DMS153 (cell line): ENCODE measurements at regions not wholly inside any gene's neighbourhood (a gene's known extent, or its start where the extent isn't known, plus 50 kb on each side); places are given as distances from the start of the nearest gene placed in this dataset.

Experiments used
- DNase-seq: peaks from one replicate; lab custom pipeline; 2025; lab: John Stamatoyannopoulos, UW

GRCh38 chr22:27205492-27206373, 548.3 kb downstream of the MIAT start:
- DNase-seq: no peak

- no peak for DNase-seq
These were observed 549.2 kb downstream of the MIAT start for GRCh38 chr22:27206374-27207133.

GRCh38 chr22:27207266-27207665, 549.9 kb downstream of the MIAT start:
- DNase-seq: no peak

- DNase-seq: no peak
These were observed 550.5 kb downstream of the MIAT start for GRCh38 chr22:27207907-27208306.

- DNase-seq: no peak
These were observed 552.8 kb downstream of the MIAT start for GRCh38 chr22:27210111-27210730.

GRCh38 chr22:27212102-27212501, 554.7 kb downstream of the MIAT start:
- DNase-seq: no peak

GRCh38 chr22:27212617-27213177, 555.3 kb downstream of the MIAT start:
- DNase-seq: peak; percentile 79

- DNase-seq: no peak
These were observed 555.9 kb downstream of the MIAT start for GRCh38 chr22:27213294-27213693.

GRCh38 chr22:27213766-27214581, 556.6 kb downstream of the MIAT start:
- DNase-seq: no peak

- DNase-seq: no peak
These were observed 557.3 kb downstream of the MIAT start for GRCh38 chr22:27214691-27215090.

- no peak for DNase-seq
These were observed 558.5 kb downstream of the MIAT start for GRCh38 chr22:27215871-27216270.

GRCh38 chr22:27216444-27216843, 559.1 kb downstream of the MIAT start:
- DNase-seq: no peak

GRCh38 chr22:27217154-27217553, 559.8 kb downstream of the MIAT start:
- no peak for DNase-seq

- DNase-seq: peak; percentile 27
These were observed 560.9 kb downstream of the MIAT start for GRCh38 chr22:27218012-27218920.

- DNase-seq: no peak
These were observed 561.6 kb downstream of the MIAT start for GRCh38 chr22:27219036-27219435.

GRCh38 chr22:27220339-27220738, 563.0 kb downstream of the MIAT start:
- DNase-seq: no peak

- DNase-seq: no peak
These were observed 564.8 kb downstream of the MIAT start for GRCh38 chr22:27222178-27222577.

GRCh38 chr22:27223317-27224177, 566.2 kb downstream of the MIAT start:
- no peak for DNase-seq
